NCI-H1694 (cell line): ENCODE measurements at regions not wholly inside any gene's neighbourhood (a gene's known extent, or its start where the extent isn't known, plus 50 kb on each side); places are given as distances from the start of the nearest gene placed in this dataset.
"Not testable (repeated sequence)": the region's sequence is repeated elsewhere in the genome, so short reads cannot be mapped to it uniquely, and the experiment has no call there.

Source experiments
- DNase-seq: peaks from one replicate; lab custom pipeline; 2025; lab: John Stamatoyannopoulos, UW

GRCh38 chr7:108813251-108814014, 243.8 kb downstream of the DNAJB9 start:
- DNase-seq: no peak

- DNase-seq: no peak
These were observed 246.1 kb downstream of the DNAJB9 start for GRCh38 chr7:108815815-108816214.

- DNase-seq: no peak
These were observed 249.1 kb downstream of the DNAJB9 start for GRCh38 chr7:108818742-108819141.

GRCh38 chr7:108824840-108825580, 255.3 kb downstream of the DNAJB9 start:
- no peak for DNase-seq

GRCh38 chr7:108825581-108825909, 255.9 kb downstream of the DNAJB9 start:
- DNase-seq: no peak

GRCh38 chr7:108836256-108836655, 266.6 kb downstream of the DNAJB9 start:
- DNase-seq: no peak

- DNase-seq: peak; percentile 61
These were observed 268.5 kb downstream of the DNAJB9 start for GRCh38 chr7:108838198-108838597.

GRCh38 chr7:108839076-108839475, 269.4 kb downstream of the DNAJB9 start:
- no peak for DNase-seq

GRCh38 chr7:108845951-108846350, 276.3 kb downstream of the DNAJB9 start:
- no peak for DNase-seq

- DNase-seq: no peak
These were observed 276.8 kb downstream of the DNAJB9 start for GRCh38 chr7:108846471-108846870.

- no peak for DNase-seq
These were observed 278.8 kb downstream of the DNAJB9 start for GRCh38 chr7:108848486-108848885.

GRCh38 chr7:108860615-108861014, 290.9 kb downstream of the DNAJB9 start:
- no peak for DNase-seq

GRCh38 chr7:108861071-108861470, 291.4 kb downstream of the DNAJB9 start:
- no peak for DNase-seq

GRCh38 chr7:108863227-108863848, 293.7 kb downstream of the DNAJB9 start:
- DNase-seq: no peak

GRCh38 chr7:108869070-108869469, 299.4 kb downstream of the DNAJB9 start:
- DNase-seq: no peak

- no peak for DNase-seq
These were observed 305.5 kb downstream of the DNAJB9 start for GRCh38 chr7:108875139-108875538.

- DNase-seq: no peak
These were observed 321.2 kb downstream of the DNAJB9 start for GRCh38 chr7:108890862-108891261.

GRCh38 chr7:108908456-108908855, 338.8 kb downstream of the DNAJB9 start:
- no peak for DNase-seq

GRCh38 chr7:108911016-108911415, 341.3 kb downstream of the DNAJB9 start:
- DNase-seq: no peak

- no peak for DNase-seq
These were observed 350.8 kb downstream of the DNAJB9 start for GRCh38 chr7:108920490-108920889.

GRCh38 chr7:108943048-108943447, 373.4 kb downstream of the DNAJB9 start:
- DNase-seq: not testable (repeated sequence)

- no peak for DNase-seq
These were observed 377.9 kb downstream of the DNAJB9 start for GRCh38 chr7:108947526-108947925.

GRCh38 chr7:108972004-108972403, 402.3 kb downstream of the DNAJB9 start:
- no peak for DNase-seq
